K562 (cell line): ENCODE measurements at regions not wholly inside any gene's neighbourhood (a gene's known extent, or its start where the extent isn't known, plus 50 kb on each side); places are given as distances from the start of the nearest gene placed in this dataset.

Experiments
- CBX5 ChIP-seq: IDR thresholded peaks from 2 replicates; pipeline ENCODE4 v1.6.1; 2014; ENCODE audit warnings: low read depth, borderline replicate concordance
- CREB1 ChIP-seq, 2 experiments: sonication (generic) in 1 of 2; formaldehyde crosslinking in 1 of 2; IDR thresholded peaks; 2 replicates each; pipeline versions ENCODE4 v1.6.1 to v1.8.0; 2012 to 2022; ENCODE audit warnings: inconsistent platforms in 1 of 2, mild to moderate bottlenecking in 1 of 2, missing genetic modification reagents in 1 of 2, moderate library complexity in 1 of 2
- EZH2 ChIP-seq: IDR thresholded peaks from 2 replicates; pipeline ENCODE4 v1.6.1; 2012; ENCODE audit warnings: low read depth, mild to moderate bottlenecking, inconsistent platforms, low read length, borderline replicate concordance
- HNRNPLL ChIP-seq: fragments of 200-400 bp; formaldehyde crosslinking; IDR thresholded peaks from 2 replicates; pipeline ENCODE4 v1.6.1; 2017; ENCODE audit warnings: low read length, low read depth, mild to moderate bottlenecking; ENCODE audit not compliant: poor library complexity, severe bottlenecking
- U2AF1 ChIP-seq: fragments of 200-400 bp; formaldehyde crosslinking; optimal IDR thresholded peaks from 2 replicates; pipeline ENCODE3; 2017; ENCODE audit warnings: mild to moderate bottlenecking, low read depth, low read length, moderate library complexity
- ZNF561 ChIP-seq: fragments of 450-650 bp; formaldehyde crosslinking; conservative IDR thresholded peaks from 2 replicates; pipeline ENCODE4 v1.4.0; 2020; ENCODE audit warnings: mild to moderate bottlenecking, moderate library complexity

DNA sequence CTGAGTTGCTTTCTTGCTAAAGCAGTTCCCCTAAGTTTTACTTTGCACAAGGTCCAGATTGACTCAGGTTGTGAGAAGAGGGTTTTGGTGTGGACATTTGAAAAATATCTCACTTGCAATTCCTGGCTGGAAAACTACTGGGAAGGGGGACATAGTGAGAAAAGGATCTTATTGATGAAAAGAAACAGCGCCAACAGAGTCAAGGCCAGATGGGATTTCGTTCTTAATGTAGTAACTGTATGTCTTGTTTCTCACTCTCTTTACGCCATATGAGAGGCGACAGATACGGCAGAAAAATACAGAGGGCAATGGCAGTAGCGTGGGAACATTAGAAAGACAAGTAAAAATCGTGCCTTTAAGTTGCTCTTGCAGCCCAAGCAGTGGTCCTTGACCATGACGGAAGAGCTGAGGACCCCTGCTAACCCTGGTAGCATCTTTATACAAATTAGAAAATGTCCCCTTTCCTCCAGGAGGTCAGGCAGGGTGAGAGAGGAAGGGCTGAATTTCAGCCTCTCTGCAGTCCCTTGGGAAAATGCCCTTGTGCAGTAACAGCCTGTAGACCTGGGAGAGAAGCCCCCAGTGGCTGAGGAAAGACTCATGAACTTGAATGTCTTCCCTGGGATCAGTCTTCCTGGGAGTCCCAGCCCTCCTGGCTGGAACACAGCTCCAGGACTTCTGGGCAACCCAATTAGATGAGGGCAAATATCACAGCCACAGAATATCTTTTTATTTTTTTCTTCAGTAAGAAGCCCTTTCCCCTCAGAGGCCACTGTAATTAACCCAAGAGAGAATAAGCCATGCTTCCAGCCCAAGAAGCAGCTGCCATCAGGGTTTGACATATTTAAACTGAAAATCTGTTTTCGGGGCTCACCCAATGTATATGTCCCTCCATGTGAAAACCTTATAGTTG is 113.4 kb downstream of the CD47 start:
- TF ChIP-seq CBX5, result no peak
- TF ChIP-seq ZNF561 (CRISPR knock-in tag), result no peak
- TF ChIP-seq EZH2, result no peak
- no peak for TF ChIP-seq U2AF1
- TF ChIP-seq CREB1 (IDR thresholded peaks at IDR 0.05), result no peak
- TF ChIP-seq CREB1 (CRISPR knock-in tag; IDR thresholded peaks at IDR 0.05), result no peak
- no peak for TF ChIP-seq HNRNPLL
